Lower leg skin (tissue), 4 donors: ENCODE measurements at regions not wholly inside any gene's neighbourhood (a gene's known extent, or its start where the extent isn't known, plus 50 kb on each side); places are given as distances from the start of the nearest gene placed in this dataset.

Experiments
- DNase-seq, 2 donors: peaks; one replicate each; pipeline ENCODE4 v3.0.0-alpha.2; 2019; ENCODE audit warnings: low spot score in 2 of 2
- H3K4me3 ChIP-seq: fragments of 200-600 bp; sonication (generic); 2 replicates; pipeline ENCODE4 v1.5.1; 2017; ENCODE audit warnings: mild to moderate bottlenecking, low read depth; ENCODE audit not compliant: poor library complexity, severe bottlenecking
- CTCF ChIP-seq, 3 donors: fragments of 450-650 bp; IDR thresholded peaks; one replicate each; pipeline ENCODE4 v1.5.1; 2016; ENCODE audit warnings: antibody characterized with exemption in 3 of 3, mild to moderate bottlenecking in 3 of 3, moderate library complexity in 2 of 3
- POLR2A ChIP-seq, 2 donors: fragments of 450-650 bp; IDR thresholded peaks; one replicate each; pipeline ENCODE4 v1.6.1; 2016 to 2017; ENCODE audit warnings: antibody characterized with exemption in 2 of 2, mild to moderate bottlenecking in 1 of 2, moderate library complexity in 1 of 2
- WGBS, 2 donors: methylation state at CpG; one replicate each; pipeline ENCODE4 v1.1.5; 2018; 5-methylcytosine and 5-hydroxymethylcytosine counted together
- intact Hi-C: fragments of 100-400 bp; cut with DNase I; formaldehyde crosslinking; loops from one replicate; pipeline ENCODE4 v1.15.0; 2023; ENCODE audit warnings: low total_unique reads

GRCh38 chr2:140063356-140063755 lies 1283.2 kb upstream of the NXPH2 start:
- 38 to 48% methylated on average over 2 of the region's 2 CpGs for WGBS, 2 donors
- no peak overlapping the region for H3K4me3 ChIP-seq
- intact Hi-C loops: no loop called here
- DNase-seq: no peak
- TF ChIP-seq CTCF (IDR thresholded peaks at IDR 0.05) (no peak), POLR2A (IDR thresholded peaks at IDR 0.05) (no peak)

DNA sequence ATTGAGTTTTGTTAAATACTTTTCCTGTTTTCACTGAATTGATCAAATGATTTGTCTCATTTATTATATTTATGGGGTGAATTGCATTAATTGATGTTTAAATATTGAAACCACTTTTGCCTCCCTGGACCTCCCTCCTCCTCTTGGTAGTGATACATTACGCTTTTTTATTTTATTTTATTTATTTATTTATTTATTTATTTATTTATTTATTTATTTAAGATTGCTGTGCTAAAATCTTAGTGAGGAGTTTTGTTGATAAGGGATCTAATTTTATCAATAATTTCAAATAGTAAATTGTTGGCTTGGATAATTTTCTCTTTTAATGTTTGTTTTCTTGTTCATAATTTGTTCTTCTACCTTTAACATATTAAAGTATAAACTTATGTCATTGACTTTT lies 1281.0 kb upstream of the NXPH2 start:
- H3K4me3 ChIP-seq: no peak overlapping the region
- DNase-seq: no peak
- no peak for TF ChIP-seq POLR2A (IDR thresholded peaks at IDR 0.05)
- no peak for TF ChIP-seq CTCF (IDR thresholded peaks at IDR 0.05)
- WGBS, 2 donors: 90 to 97% methylated on average over 1 of the region's 1 CpG
- intact Hi-C loops: no loop called here

DNA sequence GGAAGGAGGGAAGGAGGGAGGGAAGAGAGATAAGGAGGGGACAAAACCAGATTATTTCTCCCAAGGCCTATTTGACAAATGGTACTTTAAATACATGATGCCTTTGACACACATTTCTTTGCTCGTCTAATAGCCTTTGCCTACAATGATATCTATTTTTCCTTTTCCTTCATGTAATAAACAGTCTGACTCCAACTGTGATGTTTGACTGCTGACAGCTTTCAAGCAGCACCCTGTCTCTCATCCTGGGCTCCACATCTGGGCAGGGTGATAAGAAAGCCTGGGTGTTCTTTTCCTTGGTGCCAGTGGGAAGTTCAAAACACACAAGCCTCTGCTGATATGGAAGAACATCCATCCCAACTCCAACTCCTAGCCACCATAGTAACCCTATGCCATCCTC lies 1277.7 kb upstream of the NXPH2 start:
- H3K4me3 ChIP-seq: no peak overlapping the region
- no peak for DNase-seq
- TF ChIP-seq POLR2A (IDR thresholded peaks at IDR 0.05) (no peak), CTCF (IDR thresholded peaks at IDR 0.05) (no peak)
- 69 to 72% methylated on average over 1 of the region's 1 CpG for WGBS, 2 donors
- intact Hi-C loops: no loop called here

DNA sequence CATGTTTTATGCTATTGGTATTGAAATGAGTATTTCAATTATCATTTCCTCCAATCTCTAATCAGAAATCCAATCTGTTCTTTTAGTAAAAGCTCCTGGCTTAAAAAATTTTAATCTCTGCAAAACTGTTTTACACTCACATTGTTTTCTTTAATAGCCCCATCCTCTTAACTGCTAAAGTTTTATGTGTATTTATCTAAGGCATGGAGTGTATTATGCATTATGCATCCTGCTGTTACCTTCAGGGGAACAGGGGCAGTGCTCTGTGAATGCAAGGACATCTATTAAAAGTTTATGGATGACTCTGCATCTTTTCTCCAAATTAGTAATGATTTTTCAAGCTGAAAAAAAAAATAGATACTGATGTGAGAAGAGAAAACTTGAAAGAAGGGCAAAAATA lies 1261.6 kb upstream of the NXPH2 start:
- no peak for TF ChIP-seq POLR2A (IDR thresholded peaks at IDR 0.05)
- TF ChIP-seq CTCF (IDR thresholded peaks at IDR 0.05): no peak
- H3K4me3 ChIP-seq: no peak overlapping the region
- intact Hi-C loops: no loop called here
- no peak for DNase-seq

- DNase-seq: no peak
Measured at GRCh38 chr2:140041239-140041638, 1261.0 kb upstream of the NXPH2 start.

More at GRCh38 chr2:140041239-140041638, 1261.0 kb upstream of the NXPH2 start:
- intact Hi-C loops: no loop called here
- TF ChIP-seq CTCF (IDR thresholded peaks at IDR 0.05) (no peak), POLR2A (IDR thresholded peaks at IDR 0.05) (no peak)
- no peak overlapping the region for H3K4me3 ChIP-seq
- 55 to 66% methylated on average over 1 of the region's 1 CpG for whole genome bisulfite sequencing, 2 donors
